GM18499 (cell line): ENCODE measurements at regions not wholly inside any gene's neighbourhood (a gene's known extent, or its start where the extent isn't known, plus 50 kb on each side); places are given as distances from the start of the nearest gene placed in this dataset.
"Not testable (repeated sequence)": the region's sequence is repeated elsewhere in the genome, so short reads cannot be mapped to it uniquely, and the experiment has no call there.

Source experiments
- ATAC-seq: cut with Tn5 transposase; IDR thresholded peaks from one replicate; pipeline ENCODE4 v1.9.1; 2021; ENCODE audit warnings: moderate number of reproducible peaks; ENCODE audit not compliant: insufficient read depth, unreplicated experiment

DNA sequence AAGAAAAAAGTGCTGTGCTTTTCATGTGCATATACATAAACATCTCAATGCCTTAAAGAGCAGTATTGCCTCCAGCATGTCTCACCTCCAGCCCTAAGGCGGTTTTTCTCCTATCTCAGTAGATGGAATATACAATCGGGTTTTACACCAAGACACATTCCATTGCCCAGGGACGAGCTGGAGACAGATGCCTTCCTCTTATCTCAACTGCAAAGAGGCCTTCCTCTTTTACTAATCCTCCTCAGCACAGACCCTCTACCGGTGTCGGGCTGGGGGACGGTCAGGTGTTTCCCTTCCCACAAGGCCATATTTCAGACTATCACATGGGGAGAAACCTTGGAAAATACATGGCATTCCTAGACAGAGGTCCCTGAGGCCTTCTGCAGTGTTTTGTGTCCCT is 385.3 kb downstream of the AMY1C start:
- ATAC-seq: not testable (repeated sequence)

DNA sequence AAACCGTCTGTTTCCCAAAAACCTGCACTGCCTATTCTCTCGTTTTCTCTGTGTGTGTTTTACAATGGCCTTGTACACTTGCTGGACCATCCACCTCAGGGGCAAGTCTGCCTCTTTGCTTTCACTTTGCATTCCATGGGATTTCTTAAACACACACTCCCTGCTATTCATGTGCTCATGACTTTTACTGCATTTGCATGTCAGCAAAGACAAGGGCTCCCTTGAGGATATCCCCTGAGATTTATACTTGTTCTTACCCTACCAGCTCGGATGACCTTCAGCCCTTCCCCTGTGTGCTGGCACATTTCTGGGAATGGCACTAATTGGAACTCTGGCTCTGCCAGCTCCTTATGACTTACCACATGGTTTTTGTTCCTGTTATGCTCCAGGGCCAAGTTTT is 386.9 kb downstream of the AMY1C start:
- no peak for ATAC-seq

DNA sequence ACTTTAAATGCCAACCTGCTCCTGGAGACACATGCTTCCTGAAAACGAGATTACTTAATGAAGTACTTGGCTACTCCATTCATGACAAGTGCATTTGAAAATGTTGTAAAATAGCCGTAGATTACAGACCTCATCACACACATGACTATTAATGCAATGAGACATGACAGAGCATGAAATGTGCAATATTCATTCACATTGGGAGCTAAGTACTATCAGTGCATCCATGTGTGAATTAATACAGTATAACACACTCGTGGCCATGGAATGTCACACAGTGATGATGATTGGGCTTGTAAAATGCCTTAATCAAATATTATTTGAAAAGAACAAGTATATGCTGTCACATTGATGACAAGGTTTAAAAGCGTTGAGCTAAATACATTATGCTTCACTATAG is 407.0 kb downstream of the AMY1C start:
- no peak for ATAC-seq

DNA sequence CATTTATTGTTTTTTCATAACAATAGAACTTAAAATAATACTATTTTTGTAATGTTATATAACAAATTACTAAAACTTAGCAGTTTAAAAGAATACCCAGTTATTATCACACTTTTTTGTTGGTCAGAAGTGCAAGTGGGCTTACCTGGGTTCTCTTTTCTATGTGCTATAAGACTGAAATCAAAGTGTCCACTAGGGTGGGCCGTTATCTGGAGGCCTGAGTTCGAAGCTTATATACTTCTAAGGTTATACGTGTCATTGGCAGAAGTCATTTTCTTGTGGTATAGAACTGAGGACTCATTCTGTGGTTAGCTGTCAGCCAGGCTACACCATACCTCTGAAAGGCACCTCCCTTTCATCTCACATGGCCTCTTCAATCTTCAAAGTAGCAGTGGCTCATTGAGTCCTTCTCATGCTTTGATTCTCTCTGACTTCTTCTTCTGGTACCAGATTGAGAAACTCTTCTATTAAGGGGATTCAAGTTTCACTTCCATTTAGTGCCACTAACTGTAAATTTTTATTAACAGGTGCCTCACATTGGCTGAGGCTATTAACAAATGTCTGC is 414.3 kb downstream of the AMY1C start:
- ATAC-seq: no peak

DNA sequence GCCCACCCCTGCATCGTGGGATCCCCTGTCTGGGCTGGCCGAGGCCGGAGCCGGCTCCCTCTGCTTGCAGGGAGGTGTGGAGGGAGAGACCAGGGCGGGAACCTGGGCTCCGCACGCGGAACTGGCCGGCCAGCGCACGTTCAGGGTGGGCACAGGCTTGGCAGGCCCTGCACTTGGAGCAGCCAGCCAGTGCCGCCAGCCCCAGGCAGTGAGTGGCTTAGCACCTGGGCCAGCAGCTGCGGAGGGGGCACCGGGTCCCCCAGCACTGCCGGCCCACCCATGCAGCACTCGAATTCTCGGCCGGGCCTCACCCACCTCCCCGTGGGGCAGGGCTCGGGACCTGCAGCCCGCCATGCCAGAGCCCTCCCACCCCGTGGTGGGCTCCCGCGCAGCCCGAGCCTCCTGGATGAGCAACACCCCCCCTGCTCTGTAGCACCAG is 422.6 kb downstream of the AMY1C start:
- ATAC-seq: no peak

DNA sequence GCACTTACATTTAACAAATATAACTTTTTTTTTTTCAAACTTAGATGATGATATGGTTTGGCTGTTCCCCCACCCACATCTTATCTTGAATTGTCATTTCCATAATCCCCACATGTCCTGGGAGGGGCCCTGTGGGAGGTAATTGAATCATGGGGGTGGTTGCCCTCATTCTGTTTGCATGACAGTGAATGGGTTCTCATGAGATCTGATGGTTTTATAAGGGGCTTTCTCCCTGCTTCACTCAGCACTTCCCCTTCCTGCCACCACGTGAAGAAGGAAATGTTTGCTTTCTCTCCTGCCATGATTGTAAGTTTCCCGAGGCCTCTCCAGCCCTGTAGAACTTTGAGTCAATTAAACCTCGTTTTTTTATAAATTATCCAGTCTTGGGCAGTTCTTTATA is 432.6 kb downstream of the AMY1C start:
- ATAC-seq: no peak

DNA sequence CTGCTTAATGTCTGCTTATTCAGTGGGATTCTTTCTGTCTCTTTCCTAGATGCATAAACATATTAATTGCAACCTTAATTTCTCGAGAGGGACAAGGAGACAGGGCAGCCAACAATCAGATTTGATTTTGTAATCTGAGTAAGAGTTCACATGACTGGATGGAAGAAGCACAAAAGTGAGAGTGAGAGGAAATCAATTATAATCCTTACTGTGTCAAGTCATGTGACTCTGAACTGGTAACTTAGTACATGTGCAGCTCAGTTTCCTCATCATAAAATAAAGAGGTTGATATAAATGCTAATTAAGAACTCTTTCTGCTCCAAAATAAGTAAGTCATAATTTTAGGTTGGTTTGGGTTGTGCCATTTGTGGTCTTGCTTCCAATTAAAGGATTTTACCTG is 439.5 kb downstream of the AMY1C start:
- no peak for ATAC-seq

DNA sequence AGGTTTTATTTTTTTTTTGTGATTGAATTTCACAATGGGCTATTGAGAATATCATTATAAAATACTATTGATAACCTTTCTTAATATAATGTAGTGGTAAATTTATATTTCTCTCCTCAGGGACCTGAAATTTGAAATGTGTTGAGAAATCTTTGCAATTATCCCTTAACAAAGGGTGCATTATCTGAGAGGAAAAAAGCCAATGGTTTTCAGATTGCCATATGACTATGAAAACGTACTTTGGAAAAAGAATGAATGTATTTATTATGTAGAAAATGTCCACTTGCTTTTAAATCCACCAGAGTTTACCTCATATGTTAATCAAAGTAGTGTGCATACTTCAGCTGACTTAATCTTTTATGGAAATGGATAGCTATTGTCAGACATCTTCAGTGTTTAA is 441.1 kb downstream of the AMY1C start:
- ATAC-seq: no peak

DNA sequence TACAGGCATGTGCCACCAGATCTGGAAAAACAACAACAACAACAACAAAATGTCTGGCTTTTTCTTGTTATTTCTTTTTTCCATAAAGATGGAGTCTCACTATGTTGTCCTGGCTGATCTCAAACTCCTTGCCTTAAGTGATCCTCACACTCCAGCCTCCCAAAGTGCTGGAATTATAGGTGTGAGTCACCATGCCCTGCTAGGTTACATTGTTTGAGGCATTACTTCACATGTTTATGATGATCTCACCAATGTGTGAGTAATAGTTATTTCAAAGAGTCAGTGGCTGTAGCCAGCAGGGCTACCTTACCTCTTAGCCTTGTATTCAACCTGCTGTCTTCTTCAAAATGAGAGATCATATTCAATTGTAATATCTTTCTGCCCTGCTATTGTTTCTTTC is 445.7 kb downstream of the AMY1C start:
- no peak for ATAC-seq

DNA sequence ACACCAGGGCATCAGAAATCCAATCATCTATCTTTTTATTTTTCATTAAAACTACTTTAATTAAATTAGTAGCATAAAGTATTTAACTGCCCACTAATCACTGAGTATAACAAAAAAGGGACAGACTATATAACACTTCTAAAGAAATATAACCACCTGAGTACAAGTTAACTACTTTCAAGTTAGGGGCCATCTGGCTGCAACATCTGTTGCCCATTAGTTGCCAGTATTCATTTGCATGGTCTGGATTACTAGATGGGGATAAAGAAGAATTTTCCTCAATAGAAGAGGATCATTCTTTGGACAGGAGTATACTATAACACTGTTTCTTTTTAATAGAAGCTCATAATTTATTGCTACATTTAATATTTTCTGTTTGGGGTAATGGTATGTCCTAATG is 446.4 kb downstream of the AMY1C start:
- no peak for ATAC-seq

DNA sequence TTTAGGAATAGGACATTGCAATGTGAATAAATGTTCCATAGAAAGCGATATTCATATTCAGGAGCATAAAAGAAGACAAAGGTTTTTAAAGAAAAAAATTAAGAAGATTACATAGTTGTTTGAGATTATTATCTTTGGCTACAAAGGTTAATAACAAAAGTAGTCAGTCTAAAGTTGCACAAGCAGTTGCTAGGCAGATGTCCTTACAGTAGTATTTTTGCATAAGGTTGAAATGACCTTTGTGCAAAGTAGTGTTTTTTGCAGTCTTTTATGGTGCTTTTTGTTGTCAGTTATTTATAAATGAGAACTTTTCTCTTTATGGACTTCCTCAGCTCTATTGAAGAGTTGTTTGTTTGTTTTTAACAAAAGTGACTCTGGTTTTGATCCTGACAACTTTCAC is 447.8 kb downstream of the AMY1C start:
- no peak for ATAC-seq

DNA sequence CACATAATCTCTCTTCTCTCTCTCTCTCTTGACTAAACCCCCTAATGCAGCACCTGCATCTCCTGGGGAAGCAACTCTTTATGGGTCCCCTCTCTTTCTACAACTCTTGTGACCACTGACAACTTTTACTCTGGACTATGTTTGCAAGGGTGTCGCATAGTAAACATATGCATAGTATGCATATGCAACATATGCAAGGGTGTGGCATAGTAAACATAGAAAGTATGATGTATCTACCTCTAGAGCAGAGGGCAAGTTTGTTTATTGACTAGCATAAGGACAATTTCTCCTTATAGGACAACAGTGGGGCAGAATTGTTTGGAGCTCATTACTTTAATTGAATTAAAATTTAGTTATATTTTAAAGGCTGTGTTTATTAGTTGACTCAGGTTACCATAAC is 462.5 kb downstream of the AMY1C start:
- ATAC-seq: no peak

DNA sequence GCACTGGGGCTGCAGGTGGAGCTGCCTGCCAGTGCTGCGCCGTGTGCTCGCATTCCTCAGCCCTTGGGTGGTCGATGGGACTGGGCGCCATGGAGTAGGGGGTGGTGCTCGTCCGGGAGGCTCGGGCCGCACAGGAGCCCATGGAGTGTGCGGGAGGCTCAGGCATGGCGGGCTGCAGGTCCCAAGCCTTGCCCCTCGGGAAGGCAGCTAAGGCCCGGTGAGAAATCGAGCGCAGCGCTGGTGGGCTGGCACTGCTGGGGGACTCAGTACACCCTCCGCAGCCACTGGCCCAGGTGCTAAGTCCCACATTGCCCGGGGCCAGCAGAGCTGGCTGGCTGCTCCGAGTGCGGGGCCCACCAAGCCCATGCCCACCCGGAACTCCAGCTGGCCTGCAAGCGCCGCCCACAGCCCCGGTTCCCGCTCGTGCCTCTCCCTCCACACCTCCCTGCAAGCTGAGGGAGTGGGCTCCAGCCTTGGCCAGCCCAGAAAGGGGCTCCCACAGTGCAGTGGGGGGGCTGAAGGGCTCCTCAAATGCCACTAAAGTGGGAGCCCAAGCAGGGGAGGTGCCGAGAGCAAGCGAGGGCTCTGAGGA is 467.8 kb downstream of the AMY1C start:
- not testable (repeated sequence) for ATAC-seq

DNA sequence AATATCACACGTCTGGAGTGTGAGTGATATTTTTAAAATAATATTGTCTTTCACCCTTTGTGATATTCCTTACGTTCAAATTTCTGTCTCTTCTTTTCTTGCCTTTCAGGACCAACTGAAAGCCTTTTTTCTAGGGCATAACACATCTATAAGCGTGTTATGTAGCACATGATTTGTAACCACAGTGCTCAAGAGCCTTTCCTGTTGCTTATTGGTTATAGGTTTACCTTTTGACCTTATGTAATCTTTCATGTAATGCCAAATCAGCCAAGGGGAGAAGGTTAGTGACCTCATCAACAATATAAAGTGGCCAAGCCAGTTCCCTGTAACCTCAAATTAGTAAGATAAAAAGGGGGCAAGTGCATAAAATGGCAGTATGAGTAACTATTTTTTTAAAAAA is 480.2 kb downstream of the AMY1C start:
- no peak for ATAC-seq

DNA sequence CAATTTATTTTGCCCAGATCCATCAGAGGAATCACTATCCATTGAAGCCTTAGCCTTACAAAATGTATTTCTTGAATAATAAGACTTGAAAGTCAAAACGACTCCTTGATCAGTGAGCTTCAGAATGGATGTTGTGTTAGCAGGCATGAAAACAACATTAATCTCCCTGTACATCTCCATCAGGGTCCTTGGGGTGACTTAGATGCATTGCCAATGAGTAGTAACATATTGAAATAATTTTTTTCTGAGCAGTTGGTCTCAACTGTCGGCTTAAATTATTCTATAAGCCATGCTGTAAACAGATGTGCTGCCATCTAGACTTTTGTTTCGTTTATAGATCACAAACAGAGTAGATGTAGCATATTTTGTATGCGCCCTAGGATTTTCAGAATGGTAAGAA is 482.0 kb downstream of the AMY1C start:
- no peak for ATAC-seq

DNA sequence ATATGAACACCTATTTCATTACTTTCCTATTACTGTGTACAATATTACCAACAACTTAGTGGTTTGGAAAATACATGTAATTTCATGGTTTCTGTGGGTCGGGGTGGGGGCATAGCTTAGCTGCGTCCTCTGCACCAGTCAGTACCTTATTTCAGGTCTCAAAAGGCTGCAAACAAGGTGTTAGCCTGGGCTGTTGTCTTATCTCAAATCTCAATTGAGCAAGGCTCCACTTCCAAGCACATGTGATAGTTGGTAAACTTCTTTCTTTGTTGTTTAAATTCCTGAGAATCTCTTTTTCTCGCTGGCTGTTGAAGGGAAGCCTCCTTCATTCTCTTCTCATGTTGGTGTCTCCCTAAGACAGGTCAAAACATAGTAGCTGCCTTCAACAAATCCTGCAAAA is 485.4 kb downstream of the AMY1C start:
- no peak for ATAC-seq

DNA sequence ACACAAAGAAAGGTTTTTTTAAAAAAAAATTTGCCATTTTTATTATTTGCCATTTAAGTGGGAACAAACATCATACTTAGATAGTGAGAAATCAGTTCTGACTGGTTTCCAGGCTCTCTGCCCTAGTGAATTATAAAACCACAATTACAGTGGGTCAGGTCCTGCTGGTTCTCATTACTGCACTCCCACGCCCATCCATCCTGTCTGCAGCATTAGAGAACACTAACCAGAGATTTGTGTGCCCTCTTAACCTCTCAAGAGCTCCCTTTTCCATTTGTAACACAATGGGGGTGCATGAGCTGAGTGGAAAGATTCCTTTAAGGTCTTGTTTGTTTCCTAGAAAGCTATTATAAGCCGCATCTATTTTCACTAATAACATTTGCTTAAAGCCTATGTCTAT is 489.3 kb downstream of the AMY1C start:
- ATAC-seq: no peak

DNA sequence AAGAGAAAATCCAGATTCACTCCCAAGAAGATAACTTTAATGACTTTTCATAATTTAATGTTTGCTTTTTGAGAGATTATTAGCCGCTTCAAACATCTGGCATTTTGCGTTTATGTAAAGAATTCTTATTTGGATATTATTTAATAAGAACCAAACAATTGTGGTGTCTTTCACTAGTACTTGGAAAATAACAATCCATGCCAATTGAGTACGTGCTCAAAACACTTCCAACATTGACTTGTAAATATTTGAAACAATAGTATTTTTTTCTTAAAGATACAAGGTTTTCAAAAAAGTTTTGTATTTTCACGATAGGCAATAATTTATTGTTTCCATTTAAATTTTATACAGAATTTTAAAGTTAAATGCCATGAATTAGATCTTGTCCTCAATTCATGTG is 498.7 kb downstream of the AMY1C start:
- no peak for ATAC-seq

DNA sequence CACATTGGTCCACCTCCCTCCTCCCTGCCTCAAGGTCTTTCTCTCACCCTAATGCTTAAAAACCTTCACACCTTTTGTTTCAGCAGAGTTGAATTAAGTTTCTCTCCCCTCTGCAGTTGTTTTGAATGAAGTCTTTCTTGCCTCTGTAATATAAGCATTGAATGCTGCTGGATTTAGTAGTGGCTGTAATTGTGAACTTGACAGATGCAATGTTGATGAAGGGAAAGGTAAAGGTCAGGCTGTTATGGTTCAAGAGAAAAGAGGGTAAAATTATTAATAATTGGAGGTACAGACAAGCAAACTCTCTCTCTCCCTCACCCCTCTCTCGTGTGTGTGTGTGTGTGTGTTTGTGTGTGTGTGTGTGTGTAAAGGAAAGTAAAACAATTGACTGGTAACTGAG is 509.8 kb downstream of the AMY1C start:
- ATAC-seq: no peak

DNA sequence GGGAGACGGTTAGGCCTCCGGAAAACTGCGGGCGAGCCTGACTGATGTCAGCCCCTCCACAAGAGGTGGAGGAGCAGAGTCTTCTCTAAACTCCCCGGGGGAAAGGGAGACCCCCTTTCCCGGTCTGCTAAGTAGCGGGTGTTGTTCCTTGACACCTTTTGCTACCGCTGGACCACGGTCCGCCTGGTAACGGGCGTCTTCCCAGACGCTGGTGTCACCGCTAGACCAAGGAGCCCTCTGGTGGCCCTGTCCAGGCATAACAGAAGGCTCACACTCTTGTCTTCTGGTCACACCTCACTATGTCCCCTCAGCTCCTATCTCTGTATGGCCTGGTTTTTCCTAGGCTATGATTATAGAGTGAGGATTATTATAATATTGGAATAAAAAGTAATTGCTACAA is 513.4 kb downstream of the AMY1C start:
- ATAC-seq: not testable (repeated sequence)

DNA sequence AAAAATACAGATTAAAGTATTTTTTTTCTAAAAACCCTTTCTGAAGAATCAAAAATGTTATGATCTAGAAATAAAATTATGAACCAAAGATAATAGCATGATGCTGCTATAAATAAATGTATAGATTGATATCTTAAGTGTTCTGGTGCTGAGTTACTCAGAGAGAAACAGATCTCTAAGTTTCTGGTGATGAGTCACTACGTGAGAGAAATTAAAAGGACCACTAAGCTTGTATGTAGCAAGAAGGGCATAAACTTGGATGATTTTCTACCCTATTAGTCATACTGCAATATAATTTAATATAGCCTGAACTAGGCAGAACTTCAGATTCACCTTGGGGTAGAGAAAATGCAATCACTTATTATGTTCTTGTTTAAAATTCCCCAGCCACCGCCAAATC is 514.8 kb downstream of the AMY1C start:
- ATAC-seq: no peak

DNA sequence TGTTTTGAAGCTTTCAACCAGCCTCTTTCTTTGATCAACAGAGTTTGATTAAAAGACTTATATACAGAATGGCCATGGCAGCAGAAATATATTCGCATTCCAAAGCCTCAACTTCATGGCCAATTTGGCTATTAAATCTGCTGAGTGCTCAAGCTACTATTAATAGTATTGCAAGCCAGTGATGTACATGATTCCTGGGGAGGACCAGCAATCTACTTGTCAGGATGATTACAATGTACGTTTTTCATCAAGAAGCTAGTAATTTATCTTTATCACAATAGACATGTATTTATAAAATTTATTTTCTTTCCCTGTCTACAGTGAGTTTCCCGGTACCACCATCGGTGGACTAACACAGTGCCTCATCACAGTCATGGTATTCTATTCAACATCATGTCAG is 515.5 kb downstream of the AMY1C start:
- ATAC-seq: no peak

DNA sequence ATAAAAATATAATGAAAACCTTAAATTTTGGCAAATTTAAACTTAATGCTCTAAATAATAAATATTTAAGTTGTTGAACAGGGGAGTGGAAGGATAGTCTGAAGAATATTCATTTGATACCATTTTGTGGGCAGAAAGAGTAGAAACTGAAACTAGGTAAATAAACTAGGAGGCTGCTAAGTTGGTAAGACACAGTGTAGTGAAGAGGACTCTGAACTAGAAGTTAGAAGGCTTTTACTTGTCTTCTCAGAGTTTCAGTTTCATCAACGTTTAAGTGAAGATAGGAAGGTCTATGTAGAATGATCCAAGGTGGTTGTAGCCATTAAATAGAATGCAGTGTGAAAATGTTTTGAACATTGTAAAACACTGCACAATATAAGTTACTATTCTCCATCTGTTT is 516.9 kb downstream of the AMY1C start:
- ATAC-seq: no peak
